GM10266 (cell line): ENCODE measurements at regions not wholly inside any gene's neighbourhood (a gene's known extent, or its start where the extent isn't known, plus 50 kb on each side); places are given as distances from the start of the nearest gene placed in this dataset.

Experiments
- DNase-seq: peaks from one replicate; pipeline ENCODE4 v3.0.0; 2012; ENCODE audit errors: extremely low spot score
- TF ChIP-seq, protein P1 (sequence below): IDR thresholded peaks from 2 replicates; pipeline ENCODE4 v1.5.1; 2012; ENCODE audit warnings: mild to moderate bottlenecking, low read depth; ENCODE audit not compliant: control insufficient read depth, insufficient read depth; ENCODE audit errors: missing control alignments

DNA sequence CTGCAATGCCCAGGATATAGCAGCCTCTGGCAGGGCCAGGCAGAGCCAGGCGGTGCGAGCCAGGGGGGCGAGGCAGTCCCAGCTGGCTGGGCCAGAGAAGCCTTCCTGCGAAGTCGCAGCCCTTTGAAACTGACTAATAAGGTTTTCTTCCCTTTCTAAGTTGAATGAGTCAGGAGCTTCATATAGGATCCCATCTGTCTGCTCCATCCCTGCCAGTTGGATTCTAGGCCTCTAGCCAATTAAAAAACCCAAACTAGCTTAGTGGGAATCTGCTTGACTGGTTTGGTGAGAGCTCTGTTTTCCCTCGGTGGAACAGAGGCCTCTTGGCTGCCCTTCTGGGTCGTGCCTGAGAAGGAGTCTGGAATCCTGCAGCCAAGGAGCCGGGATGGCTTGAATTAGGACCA is 70.1 kb upstream of the RAPGEF1 start:
- TF ChIP-seq, protein P1, sequence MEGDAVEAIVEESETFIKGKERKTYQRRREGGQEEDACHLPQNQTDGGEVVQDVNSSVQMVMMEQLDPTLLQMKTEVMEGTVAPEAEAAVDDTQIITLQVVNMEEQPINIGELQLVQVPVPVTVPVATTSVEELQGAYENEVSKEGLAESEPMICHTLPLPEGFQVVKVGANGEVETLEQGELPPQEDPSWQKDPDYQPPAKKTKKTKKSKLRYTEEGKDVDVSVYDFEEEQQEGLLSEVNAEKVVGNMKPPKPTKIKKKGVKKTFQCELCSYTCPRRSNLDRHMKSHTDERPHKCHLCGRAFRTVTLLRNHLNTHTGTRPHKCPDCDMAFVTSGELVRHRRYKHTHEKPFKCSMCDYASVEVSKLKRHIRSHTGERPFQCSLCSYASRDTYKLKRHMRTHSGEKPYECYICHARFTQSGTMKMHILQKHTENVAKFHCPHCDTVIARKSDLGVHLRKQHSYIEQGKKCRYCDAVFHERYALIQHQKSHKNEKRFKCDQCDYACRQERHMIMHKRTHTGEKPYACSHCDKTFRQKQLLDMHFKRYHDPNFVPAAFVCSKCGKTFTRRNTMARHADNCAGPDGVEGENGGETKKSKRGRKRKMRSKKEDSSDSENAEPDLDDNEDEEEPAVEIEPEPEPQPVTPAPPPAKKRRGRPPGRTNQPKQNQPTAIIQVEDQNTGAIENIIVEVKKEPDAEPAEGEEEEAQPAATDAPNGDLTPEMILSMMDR: no peak
- no peak for DNase-seq

DNA sequence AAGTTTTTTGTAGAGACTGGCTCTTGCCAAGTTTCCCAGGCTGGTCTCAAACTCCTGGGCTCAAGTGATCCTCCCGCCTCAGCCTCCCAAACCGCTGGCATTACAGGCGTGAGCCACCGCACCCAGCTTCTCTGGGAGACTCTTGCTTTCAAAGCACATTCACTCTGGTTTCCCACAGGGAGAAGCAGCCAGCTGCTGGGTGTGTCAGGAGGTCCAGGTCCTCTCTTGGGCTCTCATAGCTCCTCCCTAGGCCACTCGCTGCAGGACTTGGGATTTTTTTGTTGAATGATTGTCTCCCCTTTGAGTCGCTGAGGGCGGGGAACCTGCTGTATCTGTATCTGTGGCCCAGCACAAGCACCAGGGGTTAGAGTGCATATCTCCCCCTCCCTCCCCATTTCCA is 68.4 kb upstream of the RAPGEF1 start:
- TF ChIP-seq, protein P1: no peak
- no peak for DNase-seq

DNA sequence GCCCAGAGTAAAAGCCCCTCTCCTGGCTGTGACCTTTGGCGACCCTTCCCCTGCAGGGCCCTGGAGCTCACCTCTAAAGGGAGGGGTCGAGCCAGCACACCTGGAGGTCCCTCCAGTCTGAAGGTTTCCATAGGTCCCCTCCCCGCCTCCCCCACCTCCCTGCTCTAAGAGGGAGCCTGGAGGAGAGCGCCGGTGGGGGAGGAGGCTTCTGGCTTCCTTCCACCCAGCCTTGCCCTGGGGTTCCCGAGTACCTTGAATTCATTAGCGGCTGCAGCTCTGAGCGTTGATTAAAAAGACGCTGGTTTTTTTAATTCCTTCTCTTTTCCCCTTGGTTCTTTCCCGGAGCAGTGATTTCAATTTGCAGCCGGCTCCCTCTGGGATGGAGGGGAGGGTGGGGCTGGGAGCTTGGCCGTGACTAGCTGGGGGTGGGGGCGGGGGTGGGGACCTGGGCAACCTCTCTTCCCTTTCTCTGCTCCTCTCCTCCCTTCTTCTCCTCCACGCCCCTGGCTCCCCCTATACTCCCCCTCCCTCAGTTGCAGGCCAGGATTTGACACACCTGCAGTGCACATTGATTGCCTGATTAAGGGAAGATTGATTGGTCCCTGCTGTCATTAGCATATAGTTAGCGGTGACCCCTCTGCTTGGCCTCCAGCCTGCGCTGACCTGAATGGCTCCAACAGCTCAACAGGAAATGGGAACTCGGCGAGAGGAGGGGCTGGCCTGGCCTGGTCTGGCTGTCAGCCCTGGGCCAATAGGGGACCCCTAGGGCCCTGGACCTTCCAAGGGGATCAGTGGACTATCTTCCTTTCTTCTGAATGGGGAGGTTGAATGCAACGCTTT is 67.5 kb upstream of the RAPGEF1 start:
- no peak for DNase-seq
- TF ChIP-seq, protein P1: no peak

DNA sequence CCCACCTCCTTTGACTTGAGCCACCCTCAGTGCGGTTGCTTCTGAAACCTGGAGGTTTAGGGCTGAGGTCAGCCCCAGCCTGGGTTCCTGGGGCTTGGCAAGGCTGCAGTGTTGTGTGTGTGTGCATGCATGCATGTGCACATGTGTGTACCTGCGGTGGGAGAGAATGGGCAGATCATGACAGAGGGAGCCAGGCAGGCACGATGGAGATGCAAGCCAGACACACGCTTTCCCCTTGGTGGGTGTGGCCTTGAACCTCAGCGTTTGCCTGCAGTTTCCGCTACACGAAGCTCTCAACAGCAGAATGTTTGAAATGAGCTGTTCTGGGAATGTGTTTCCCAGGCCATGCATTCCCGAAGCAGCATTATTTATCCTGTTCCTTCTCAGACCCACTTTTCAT is 65.9 kb upstream of the RAPGEF1 start:
- TF ChIP-seq, protein P1: no peak
- no peak for DNase-seq

DNA sequence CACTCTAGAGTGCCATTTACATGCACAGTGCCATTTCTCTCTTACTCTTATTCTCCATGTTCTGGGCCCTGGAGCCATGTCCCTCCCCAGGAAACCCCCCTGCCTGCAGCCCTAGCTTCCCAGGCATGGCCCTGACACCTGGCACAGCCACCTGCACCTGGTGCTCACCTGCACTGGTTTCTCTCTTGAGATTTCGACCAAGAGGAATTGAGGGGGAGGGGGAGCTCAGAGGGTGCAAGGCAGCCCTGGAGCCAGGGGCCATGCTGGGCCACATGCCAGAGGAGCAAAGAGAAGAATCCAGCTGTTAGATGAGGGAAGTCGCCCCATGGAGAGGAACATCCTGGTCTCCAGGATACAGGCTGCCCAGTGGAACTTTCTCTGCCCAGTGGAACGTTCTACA is 65.0 kb upstream of the RAPGEF1 start:
- TF ChIP-seq, protein P1: no peak
- no peak for DNase-seq

DNA sequence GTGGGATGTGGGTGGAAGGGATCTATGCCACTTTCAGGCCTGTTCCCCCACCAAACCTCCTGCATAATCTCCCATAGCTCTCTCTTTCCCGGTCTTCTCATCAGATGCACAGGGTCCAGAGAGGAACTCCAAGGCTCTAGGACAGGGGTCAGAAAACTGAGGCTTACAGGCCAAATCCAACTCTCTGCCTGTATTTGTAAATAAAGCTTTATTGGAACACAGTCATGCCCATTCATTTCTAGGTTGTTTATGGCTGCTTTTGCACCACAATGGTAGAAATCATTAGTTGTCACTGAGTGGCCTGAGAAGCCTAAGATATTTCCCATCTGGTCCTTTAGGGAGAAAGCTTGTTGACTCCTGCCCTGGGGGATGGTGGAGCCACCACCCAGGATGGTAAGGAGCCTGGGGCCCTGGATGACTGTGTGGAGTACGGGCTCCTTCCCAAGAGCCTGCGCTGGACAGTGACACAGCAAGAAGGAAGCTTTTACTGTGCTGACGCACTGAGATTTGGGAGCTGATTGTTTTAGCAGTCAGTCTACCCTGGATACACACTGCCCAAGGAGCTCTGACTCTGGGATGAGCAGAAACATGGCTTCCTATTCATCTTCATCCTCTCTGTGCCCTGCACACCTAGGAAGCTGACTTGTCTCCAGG is 64.0 kb upstream of the RAPGEF1 start:
- TF ChIP-seq, protein P1: no peak
- DNase-seq: no peak

DNA sequence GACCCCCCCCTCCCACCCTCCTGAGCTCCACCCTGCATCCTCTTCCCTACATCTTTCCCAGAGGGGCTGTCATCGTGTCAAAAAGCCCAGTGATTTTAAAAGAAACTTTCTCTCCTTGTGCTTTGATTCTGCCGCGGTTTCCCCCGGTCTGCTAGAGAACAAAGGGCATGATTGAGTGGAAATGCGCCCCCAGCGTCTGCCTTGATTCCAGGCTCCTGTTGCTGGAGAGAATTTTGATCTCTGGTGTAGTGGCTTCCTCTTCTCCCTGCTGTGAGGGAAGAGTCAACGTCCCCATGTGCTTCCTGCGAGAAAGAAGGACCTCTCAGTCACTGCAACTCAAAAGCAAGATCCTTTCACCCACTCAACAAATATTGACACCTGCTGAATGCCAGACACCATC is 61.9 kb upstream of the RAPGEF1 start:
- TF ChIP-seq, protein P1: no peak
- DNase-seq: no peak
